ENCODE measurements at regions not wholly inside any gene's neighbourhood (a gene's known extent, or its start where the extent isn't known, plus 50 kb on each side); places are given as distances from the start of the nearest gene placed in this dataset.

DNA sequence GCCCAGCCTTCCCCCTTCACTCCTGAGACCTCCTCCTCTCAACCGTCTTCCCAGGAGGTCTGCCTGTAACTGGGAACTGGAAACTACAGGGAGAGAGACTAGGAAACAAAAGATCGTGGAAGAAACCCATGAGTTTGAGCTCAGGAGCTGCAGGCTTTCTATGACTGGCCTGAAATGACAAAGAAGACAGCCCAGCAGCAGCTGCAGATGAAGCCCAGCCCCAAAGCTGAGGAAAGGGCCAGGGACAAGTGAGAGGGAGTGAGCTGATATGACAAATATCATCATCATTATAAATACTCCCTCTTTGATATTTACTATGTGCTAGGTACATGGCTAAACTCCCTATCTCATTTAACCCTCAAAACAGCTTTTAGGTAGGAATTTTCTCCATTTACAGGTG lies 142.6 kb upstream of the CTTNBP2NL start:
- Histone ChIP-seq H3K9me3 (ENCODE audit: control insufficient read depth, insufficient read depth, low read length) (no peaks in the 10 kb centered on the region), H3K36me3 (ENCODE audit: insufficient read depth, low read length) (no peaks in the 10 kb centered on the region), H3K4me1 (ENCODE audit: insufficient read depth, low read length) (no peaks in the 10 kb centered on the region), H3K9ac (ENCODE audit: low read depth, low read length) (no peak overlapping the region)

DNA sequence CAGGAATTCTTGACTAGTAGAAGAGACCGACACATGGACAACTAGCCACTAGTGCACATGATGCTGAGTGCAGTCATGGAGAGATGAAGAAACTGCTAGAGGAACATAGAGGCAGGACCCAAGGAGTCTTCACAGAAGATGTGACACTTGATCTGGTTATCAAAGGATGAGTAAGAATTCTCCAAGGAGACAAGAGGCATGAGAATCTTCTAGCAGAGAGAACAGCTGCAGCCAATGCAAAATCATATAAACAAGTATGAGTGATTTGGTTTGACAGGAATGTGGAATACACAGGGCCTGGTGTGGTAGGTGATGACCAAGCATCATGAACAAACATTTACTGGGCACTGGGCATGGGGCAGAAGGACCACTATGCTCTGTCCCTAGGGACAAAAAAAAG lies 140.9 kb upstream of the CTTNBP2NL start:
- Histone ChIP-seq H3K9me3 (ENCODE audit: control insufficient read depth, insufficient read depth, low read length) (no peaks in the 10 kb centered on the region), H3K4me1 (ENCODE audit: insufficient read depth, low read length) (no peaks in the 10 kb centered on the region), H3K36me3 (ENCODE audit: insufficient read depth, low read length) (no peaks in the 10 kb centered on the region), H3K9ac (ENCODE audit: low read depth, low read length) (no peak overlapping the region)

DNA sequence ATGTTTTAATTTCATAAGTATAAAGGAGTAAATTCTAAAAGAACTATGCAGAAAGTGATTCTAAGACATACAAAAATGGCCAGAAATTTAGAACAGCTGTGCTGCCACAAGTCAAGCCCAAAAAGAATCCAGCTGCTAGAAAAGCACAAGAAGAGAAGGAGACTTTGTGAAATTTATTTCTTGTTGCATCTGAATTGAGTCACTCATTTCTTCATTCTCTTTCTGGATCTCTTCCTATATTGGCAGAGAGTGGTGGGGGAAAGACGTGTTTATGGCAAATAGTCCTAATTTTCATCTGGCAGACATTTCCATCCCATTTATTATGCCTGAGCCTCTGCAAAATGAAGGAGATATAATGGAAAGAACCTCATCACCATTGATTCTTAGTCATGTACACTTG lies 139.6 kb upstream of the CTTNBP2NL start:
- Histone ChIP-seq H3K36me3 (ENCODE audit: insufficient read depth, low read length) (no peaks in the 10 kb centered on the region), H3K9ac (ENCODE audit: low read depth, low read length) (no peak overlapping the region), H3K4me1 (ENCODE audit: insufficient read depth, low read length) (no peaks in the 10 kb centered on the region), H3K9me3 (ENCODE audit: control insufficient read depth, insufficient read depth, low read length) (no peaks in the 10 kb centered on the region)

DNA sequence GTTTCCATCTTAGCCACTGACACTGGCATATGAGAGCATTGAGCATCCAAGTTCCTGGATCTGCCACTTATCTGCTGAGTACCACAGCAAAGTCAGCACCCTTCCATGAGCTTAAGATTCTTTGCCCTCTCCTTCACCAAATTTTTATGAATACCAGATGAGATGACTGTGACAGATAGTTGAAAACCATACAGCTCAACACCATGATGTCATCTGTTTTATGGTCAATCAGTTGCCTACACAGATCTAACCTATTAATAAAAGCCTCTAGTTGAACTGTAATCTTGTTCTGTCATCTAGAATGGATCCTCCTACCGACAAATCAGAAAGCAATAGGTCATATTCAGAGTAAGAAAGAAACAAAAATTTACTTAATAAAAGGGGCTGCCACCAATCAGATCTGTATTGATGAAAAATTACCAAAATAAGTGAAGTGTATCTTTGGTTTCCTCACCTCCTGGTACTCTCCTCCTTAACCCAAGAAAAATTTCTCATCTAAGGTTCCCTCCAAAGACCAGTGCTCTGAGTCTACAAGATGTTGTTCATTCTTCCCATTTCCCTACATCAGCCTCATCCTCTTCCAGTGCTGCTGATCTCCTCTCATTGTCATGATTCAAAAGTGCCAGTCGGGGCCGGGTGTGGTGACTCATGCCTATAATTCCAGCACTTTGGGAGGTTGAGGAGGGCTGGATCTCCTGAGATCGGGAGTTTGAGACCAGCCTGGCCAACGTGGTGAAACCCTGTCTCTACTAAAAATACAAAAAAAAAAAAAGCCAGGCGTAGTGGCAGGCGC lies 138.8 kb upstream of the CTTNBP2NL start:
- no peak overlapping the region for H3K9ac ChIP-seq (ENCODE audit: low read depth, low read length)

DNA sequence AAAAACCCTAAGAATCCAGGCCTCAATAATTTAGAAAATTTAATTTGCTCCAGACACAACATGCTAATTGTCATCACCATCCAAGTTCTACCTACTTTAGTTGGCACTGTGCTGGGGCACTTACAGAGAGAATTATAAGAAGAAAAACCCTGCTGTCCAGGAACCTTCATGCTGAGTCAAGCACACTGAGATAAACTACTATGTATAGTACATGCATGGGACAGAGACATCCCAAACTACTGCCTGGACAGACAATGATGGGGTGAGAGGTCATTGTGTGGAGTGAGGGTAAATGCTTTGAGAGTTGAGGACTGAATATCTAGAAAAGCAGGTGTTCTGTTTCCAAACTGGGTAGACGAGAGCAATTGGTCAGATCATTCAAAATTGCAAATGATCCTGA lies 135.3 kb upstream of the CTTNBP2NL start:
- Histone ChIP-seq H3K9me3 (ENCODE audit: control insufficient read depth, insufficient read depth, low read length) (no peaks in the 10 kb centered on the region), H3K4me1 (ENCODE audit: insufficient read depth, low read length) (no peaks in the 10 kb centered on the region), H3K36me3 (ENCODE audit: insufficient read depth, low read length) (no peaks in the 10 kb centered on the region)

More for the DNA sequence above, 138.8 kb upstream of the CTTNBP2NL start:
- H3K36me3 ChIP-seq (ENCODE audit: insufficient read depth, low read length): no peaks in the 10 kb centered on the region
- no peaks in the 10 kb centered on the region for H3K4me1 ChIP-seq (ENCODE audit: insufficient read depth, low read length)
- no peaks in the 10 kb centered on the region for H3K9me3 ChIP-seq (ENCODE audit: control insufficient read depth, insufficient read depth, low read length)

DNA sequence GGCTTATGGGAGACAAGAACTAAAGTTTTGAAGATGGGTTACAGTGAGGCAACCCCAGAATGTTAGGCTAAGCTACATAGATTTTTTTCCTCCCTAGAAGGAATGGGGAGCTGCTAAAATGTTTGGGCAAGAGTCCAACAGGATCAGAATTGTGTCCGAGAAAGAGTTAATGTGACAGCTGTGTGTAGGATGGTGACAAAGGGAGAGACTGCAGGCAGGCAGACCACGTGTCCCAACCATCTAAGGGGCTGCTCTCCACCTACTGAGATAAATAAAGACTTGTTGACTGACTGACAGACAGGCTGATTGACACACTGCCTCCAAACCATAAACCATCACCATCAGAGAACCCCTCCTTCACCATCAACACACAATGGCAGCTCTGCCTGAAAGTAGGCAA lies 133.7 kb upstream of the CTTNBP2NL start:
- no peaks in the 10 kb centered on the region for H3K36me3 ChIP-seq (ENCODE audit: insufficient read depth, low read length)
- H3K4me1 ChIP-seq (ENCODE audit: insufficient read depth, low read length): no peaks in the 10 kb centered on the region
- H3K9me3 ChIP-seq (ENCODE audit: control insufficient read depth, insufficient read depth, low read length): no peaks in the 10 kb centered on the region
- no peak overlapping the region for H3K9ac ChIP-seq (ENCODE audit: low read depth, low read length)

More for the DNA sequence above, 135.3 kb upstream of the CTTNBP2NL start:
- H3K9ac ChIP-seq (ENCODE audit: low read depth, low read length): no peak overlapping the region

DNA sequence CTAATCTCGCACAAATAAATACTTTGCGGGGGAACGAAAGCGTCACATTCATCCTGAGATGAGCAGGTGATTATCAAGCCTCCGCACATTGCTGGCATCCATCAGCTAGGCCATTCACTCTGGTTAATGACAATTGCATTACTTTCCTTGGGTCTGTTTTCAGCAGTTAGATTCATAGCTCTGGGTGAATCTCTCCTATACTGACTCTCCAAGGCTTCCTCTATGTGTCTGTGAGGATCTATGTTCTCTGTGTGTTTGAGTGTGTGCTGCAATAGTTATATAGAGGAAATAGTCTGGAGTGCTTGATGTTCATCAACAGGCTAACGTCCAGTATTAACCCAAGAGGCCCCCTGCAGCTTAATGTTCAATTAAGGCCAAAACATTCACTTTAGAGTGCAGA lies 133.0 kb upstream of the CTTNBP2NL start:
- Histone ChIP-seq H3K9me3 (ENCODE audit: control insufficient read depth, insufficient read depth, low read length) (no peaks in the 10 kb centered on the region), H3K4me1 (ENCODE audit: insufficient read depth, low read length) (no peaks in the 10 kb centered on the region)

DNA sequence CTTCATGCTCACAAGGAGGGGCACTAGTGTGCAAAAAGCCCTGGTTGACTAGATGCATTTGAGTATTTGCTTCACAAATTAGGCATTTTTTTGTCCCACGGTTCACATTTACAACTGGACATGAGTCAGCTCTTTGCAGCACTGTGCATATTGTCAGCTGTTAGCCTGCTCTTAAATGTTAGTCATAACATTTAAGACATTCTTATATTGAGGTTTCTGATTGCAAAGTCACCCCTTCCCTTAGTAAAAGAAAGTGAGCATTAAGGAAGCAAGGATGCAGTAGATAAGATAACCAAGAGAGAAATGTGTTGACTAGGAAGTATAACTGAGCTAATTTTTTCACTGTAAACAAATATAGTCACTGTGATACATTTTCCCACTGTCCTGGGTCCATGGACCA lies 132.6 kb upstream of the CTTNBP2NL start:
- no peak overlapping the region for H3K9ac ChIP-seq (ENCODE audit: low read depth, low read length)
- H3K36me3 ChIP-seq (ENCODE audit: insufficient read depth, low read length): no peaks in the 10 kb centered on the region
- H3K4me1 ChIP-seq (ENCODE audit: insufficient read depth, low read length): no peaks in the 10 kb centered on the region
- H3K9me3 ChIP-seq (ENCODE audit: control insufficient read depth, insufficient read depth, low read length): no peaks in the 10 kb centered on the region

More for the DNA sequence above, 133.0 kb upstream of the CTTNBP2NL start:
- no peaks in the 10 kb centered on the region for H3K36me3 ChIP-seq (ENCODE audit: insufficient read depth, low read length)
- H3K9ac ChIP-seq (ENCODE audit: low read depth, low read length): no peak overlapping the region

DNA sequence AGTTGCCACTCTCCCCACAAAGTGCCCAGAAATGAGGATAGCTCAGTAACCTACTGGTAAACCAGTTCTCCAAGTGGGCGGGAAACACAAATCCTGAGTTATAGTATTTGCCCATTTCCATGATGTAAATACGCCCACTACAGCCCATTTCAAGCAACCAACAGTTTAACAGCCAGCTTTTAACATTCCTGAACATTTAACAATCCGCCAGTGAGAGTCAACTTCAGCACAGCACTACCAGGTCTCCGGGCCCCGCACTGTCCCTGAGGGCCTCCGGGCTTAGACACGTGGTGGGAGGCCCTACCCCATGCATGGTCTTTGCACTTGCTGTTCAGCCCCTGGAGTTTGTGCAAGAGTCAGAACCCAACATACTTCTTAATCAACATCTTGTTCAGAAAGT lies 132.0 kb upstream of the CTTNBP2NL start:
- Histone ChIP-seq H3K9me3 (ENCODE audit: control insufficient read depth, insufficient read depth, low read length) (no peaks in the 10 kb centered on the region), H3K36me3 (ENCODE audit: insufficient read depth, low read length) (no peaks in the 10 kb centered on the region), H3K4me1 (ENCODE audit: insufficient read depth, low read length) (no peaks in the 10 kb centered on the region), H3K9ac (ENCODE audit: low read depth, low read length) (no peak overlapping the region)

DNA sequence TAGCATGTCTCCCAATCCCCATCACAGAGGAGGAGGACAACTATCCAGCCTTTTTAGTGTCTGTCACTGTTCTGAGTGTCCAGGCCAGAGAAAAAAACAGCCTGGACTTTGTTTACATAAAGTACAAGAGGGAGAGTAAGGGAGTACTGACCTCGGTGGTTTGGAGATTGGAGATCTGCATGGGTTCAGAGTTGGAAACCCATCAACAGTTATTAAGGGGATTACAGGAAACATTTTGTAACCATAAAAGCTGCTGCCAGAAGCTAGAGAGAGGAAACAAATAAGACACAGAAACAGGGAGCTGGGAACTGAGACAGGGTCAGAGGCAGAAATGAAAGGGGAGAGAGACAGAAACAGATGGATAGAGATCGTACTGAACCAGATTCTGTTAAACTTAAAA lies 131.5 kb upstream of the CTTNBP2NL start:
- Histone ChIP-seq H3K4me1 (ENCODE audit: insufficient read depth, low read length) (no peaks in the 10 kb centered on the region), H3K36me3 (ENCODE audit: insufficient read depth, low read length) (no peaks in the 10 kb centered on the region), H3K9me3 (ENCODE audit: control insufficient read depth, insufficient read depth, low read length) (no peaks in the 10 kb centered on the region), H3K9ac (ENCODE audit: low read depth, low read length) (no peak overlapping the region)

DNA sequence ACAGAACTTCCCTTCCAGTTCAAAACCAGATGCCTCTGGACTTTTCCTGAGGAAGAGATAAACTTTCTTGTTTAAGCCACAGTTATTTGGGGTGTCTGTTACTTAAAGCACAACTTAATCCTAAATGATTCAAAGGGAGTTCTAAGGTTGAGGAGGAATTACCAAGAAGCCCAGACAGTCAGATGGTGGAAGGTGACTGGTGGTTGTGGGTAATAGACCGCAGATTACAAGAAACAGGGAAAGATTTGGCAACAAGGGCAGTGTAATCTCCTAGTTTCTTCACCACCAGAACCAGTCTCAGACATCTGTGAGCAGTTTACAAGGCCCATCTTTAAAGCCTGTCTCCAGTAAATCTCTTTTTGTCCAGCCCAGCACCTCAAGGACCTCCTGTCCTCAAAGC lies 130.1 kb upstream of the CTTNBP2NL start:
- Histone ChIP-seq H3K36me3 (ENCODE audit: insufficient read depth, low read length) (no peaks in the 10 kb centered on the region), H3K9ac (ENCODE audit: low read depth, low read length) (no peak overlapping the region), H3K9me3 (ENCODE audit: control insufficient read depth, insufficient read depth, low read length) (no peaks in the 10 kb centered on the region), H3K4me1 (ENCODE audit: insufficient read depth, low read length) (no peaks in the 10 kb centered on the region)

DNA sequence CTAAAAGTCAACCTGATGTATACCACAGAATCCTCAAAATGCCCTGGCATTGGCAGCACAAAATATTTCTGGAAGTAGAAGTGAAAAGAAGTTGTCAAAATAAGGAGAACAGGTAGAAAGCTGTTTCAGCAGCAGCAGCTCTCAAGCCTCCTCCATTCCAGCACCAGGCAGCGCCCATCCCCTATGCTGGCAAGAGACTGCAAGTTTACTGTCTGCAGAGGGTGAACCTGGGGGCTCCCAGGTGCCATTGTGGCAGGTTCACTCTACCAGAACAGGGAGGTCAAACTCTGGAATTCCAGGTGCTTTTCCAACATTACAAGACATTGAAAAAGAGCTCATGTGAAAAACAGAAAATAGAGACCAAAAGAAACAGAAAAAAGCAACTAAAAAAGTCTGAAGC lies 128.8 kb upstream of the CTTNBP2NL start:
- Histone ChIP-seq H3K9me3 (ENCODE audit: control insufficient read depth, insufficient read depth, low read length) (no peaks in the 10 kb centered on the region), H3K36me3 (ENCODE audit: insufficient read depth, low read length) (no peaks in the 10 kb centered on the region), H3K9ac (ENCODE audit: low read depth, low read length) (no peak overlapping the region), H3K4me1 (ENCODE audit: insufficient read depth, low read length) (no peaks in the 10 kb centered on the region)

DNA sequence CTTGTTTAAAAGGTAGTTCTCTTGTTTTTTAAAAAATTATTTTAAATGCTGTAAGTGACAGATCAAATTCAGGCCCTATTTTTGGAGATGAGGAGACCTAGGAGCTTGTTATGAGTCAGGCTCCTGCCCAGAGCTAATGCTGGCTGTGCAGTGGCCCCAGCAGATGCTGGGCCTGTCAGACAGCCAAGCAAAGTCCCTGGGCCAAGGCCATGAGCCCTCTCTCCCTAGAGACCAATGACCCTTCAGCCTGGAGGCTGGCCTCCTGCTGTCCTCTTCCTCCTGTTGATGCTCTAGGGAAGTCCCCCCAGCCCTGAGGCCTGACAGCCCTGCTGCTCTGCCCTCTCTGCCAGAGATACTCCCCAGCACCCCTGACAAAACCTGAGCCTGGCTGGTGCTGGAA lies 128.1 kb upstream of the CTTNBP2NL start:
- H3K9ac ChIP-seq (ENCODE audit: low read depth, low read length): no peak overlapping the region
- no peaks in the 10 kb centered on the region for H3K9me3 ChIP-seq (ENCODE audit: control insufficient read depth, insufficient read depth, low read length)
- H3K36me3 ChIP-seq (ENCODE audit: insufficient read depth, low read length): no peaks in the 10 kb centered on the region
- H3K4me1 ChIP-seq (ENCODE audit: insufficient read depth, low read length): no peaks in the 10 kb centered on the region

DNA sequence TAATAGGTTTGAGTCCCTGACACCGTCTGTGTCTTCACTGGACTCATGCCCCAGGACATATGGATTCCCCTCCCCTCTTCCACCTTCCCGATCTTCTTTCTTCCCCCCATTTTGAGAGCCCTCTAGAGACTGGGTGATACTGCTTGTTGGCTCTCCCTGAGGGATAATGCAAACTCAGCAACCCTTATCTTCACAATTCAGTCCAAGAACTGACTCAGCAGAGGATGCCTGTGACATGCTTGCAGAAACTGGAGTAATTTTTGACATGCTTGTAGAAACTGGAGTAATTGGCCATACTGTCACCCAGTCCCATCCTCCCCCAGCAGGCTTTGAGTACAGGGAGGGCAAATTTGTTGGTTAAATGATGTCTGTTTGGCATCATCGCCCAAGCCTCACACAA lies 127.6 kb upstream of the CTTNBP2NL start:
- Histone ChIP-seq H3K9me3 (ENCODE audit: control insufficient read depth, insufficient read depth, low read length) (no peaks in the 10 kb centered on the region), H3K4me1 (ENCODE audit: insufficient read depth, low read length) (no peaks in the 10 kb centered on the region), H3K36me3 (ENCODE audit: insufficient read depth, low read length) (no peaks in the 10 kb centered on the region), H3K9ac (ENCODE audit: low read depth, low read length) (no peak overlapping the region)

DNA sequence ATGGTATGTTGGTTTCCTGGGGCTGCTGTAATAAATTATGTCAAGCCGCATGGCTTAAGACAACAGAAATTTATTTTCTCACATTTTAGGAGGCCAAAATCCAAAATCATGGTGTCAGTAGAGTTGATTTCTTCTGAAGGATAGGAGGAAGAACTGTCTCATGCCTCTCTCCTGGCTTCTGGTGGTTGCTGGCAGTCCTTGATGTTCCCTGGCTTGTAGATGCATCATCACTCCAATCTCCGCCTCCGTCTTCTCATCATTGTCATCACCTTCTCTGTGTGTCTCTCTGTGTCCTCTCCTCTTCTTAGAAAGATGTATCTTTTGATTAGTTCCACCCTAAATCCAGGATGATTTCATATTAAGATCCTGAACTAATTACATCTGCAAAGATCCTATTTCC lies 124.7 kb upstream of the CTTNBP2NL start:
- H3K9me3 ChIP-seq (ENCODE audit: control insufficient read depth, insufficient read depth, low read length): no peaks in the 10 kb centered on the region; the same call in none of the 2 replicates
- H3K9ac ChIP-seq (ENCODE audit: low read depth, low read length): no peak overlapping the region
- H3K36me3 ChIP-seq (ENCODE audit: insufficient read depth, low read length): no peaks in the 10 kb centered on the region
- H3K4me1 ChIP-seq (ENCODE audit: insufficient read depth, low read length): no peaks in the 10 kb centered on the region
